Keratinocyte (primary cell): ENCODE measurements at regions not wholly inside any gene's neighbourhood (a gene's known extent, or its start where the extent isn't known, plus 50 kb on each side); places are given as distances from the start of the nearest gene placed in this dataset.

ENCODE experiments used
- DNase-seq: peaks from one replicate; pipeline ENCODE4 v3.0.0-alpha.2; 2011; ENCODE audit warnings: low read depth, missing footprints, low spot score
- FAIRE-seq: peaks from 2 replicates; lab custom pipeline; 2011; peaks lifted over from hg19 to GRCh38; lab: Jason Lieb, UNC
- H2AFZ ChIP-seq: 2 replicates; pipeline ENCODE4 v1.6.0; 2012; ENCODE audit warnings: low read length, control low read depth, inconsistent platforms; ENCODE audit not compliant: control insufficient read depth
- H3K27ac ChIP-seq: 2 replicates; pipeline ENCODE4 v1.5.1; 2011; ENCODE audit warnings: low read length; ENCODE audit not compliant: control insufficient read depth, insufficient read depth
- H3K27me3 ChIP-seq: 3 replicates; pipeline ENCODE4 v1.6.0; 2011; ENCODE audit warnings: low read length; ENCODE audit not compliant: control insufficient read depth, insufficient read depth; ENCODE audit errors: extremely low read depth
- H3K36me3 ChIP-seq, 2 experiments: 2 replicates in 1 of 2; 3 replicates in 1 of 2; pipeline ENCODE4 v1.5.1; 2011; ENCODE audit warnings: low read length in 2 of 2, mild to moderate bottlenecking in 1 of 2; ENCODE audit not compliant: control insufficient read depth in 2 of 2, insufficient read depth in 2 of 2; ENCODE audit errors: extremely low read depth in 1 of 2
- H3K4me1 ChIP-seq: 3 replicates; pipeline ENCODE4 v1.5.1; 2011; ENCODE audit warnings: low read length; ENCODE audit not compliant: control insufficient read depth, insufficient read depth; ENCODE audit errors: extremely low read depth
- H3K4me2 ChIP-seq: 3 replicates; pipeline ENCODE4 v1.6.0; 2011; ENCODE audit warnings: low read depth, low read length; ENCODE audit not compliant: control insufficient read depth, insufficient read depth; ENCODE audit errors: extremely low read depth
- H3K4me3 ChIP-seq, 3 experiments: fragments of 200-600 bp in 1 of 3; sonication (generic) in 1 of 3; 2 replicates in 2 of 3; 3 replicates in 1 of 3; pipeline ENCODE4 v1.5.1; 2011 to 2016; ENCODE audit warnings: low read length in 3 of 3, mild to moderate bottlenecking in 3 of 3, control low read depth in 2 of 3, inconsistent platforms in 1 of 3, low read depth in 1 of 3, mixed read lengths in 1 of 3, mixed run types in 1 of 3, moderate library complexity in 1 of 3; ENCODE audit not compliant: control insufficient read depth in 2 of 3, insufficient read depth in 2 of 3; ENCODE audit errors: extremely low read depth in 1 of 3
- H3K79me2 ChIP-seq: 2 replicates; pipeline ENCODE4 v1.6.0; 2012; ENCODE audit warnings: low read length; ENCODE audit not compliant: control insufficient read depth, insufficient read depth
- H3K9ac ChIP-seq: 3 replicates; pipeline ENCODE4 v1.6.0; 2011; ENCODE audit warnings: low read length; ENCODE audit not compliant: control insufficient read depth, insufficient read depth; ENCODE audit errors: extremely low read depth
- H3K9me1 ChIP-seq: 3 replicates; pipeline ENCODE4 v1.6.0; 2011; ENCODE audit warnings: low read length; ENCODE audit not compliant: control insufficient read depth, insufficient read depth; ENCODE audit errors: extremely low read depth
- H3K9me3 ChIP-seq: 2 replicates; pipeline ENCODE4 v1.5.1; 2012; ENCODE audit warnings: low read depth, low read length; ENCODE audit not compliant: control insufficient read depth
- H4K20me1 ChIP-seq: 3 replicates; pipeline ENCODE4 v1.6.0; 2011; ENCODE audit warnings: low read length; ENCODE audit not compliant: control insufficient read depth, insufficient read depth; ENCODE audit errors: extremely low read depth
- EZH2 ChIP-seq: IDR thresholded peaks from one replicate; pipeline ENCODE4 v1.6.1; 2012; ENCODE audit warnings: inconsistent platforms, mild to moderate bottlenecking, low read length, moderate library complexity
- dilution Hi-C: fragments of 300-500 bp; cut with MboI; formaldehyde crosslinking; loops from one replicate; pipeline ENCODE4 v1.7.0; 2020; ENCODE audit warnings: low sequenced_read_pairs; ENCODE audit not compliant: extremely low pct_ligation_motif_present
- TF ChIP-seq, protein P1 (sequence below), 3 experiments: IDR thresholded peaks in 1 of 3; conservative IDR thresholded peaks in 1 of 3; optimal IDR thresholded peaks in 1 of 3; 2 replicates in 2 of 3; 3 replicates in 1 of 3; pipeline versions ENCODE3 to v1.5.1; 2011; ENCODE audit warnings: low read length in 3 of 3, mild to moderate bottlenecking in 3 of 3, moderate library complexity in 2 of 3, control low read depth in 1 of 3, inconsistent platforms in 1 of 3; ENCODE audit not compliant: insufficient read depth in 2 of 3; ENCODE audit errors: extremely low read depth in 1 of 3

DNA sequence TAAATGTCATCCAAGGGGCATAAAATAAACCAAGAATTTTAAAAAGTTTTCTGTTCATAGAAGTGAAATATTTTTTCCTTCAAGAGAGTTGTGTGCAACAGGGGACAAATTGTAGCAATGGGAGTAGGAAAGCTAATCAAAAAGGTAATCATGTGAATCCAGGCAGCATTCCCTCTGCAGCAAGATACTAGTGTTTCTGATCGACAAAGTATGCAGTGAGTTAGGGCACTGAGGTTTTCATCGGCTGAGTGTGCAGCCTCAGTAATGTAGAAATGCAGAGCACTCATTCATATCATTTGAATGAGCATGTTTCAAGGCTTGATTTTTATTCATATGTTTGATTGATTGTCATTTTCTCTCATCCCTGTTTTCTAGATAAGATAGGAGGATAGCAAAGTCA lies 321.7 kb downstream of the PCDH7 start:
- no peaks in the 10 kb centered on the region for H3K9me3 ChIP-seq
- DNase-seq (no peak), FAIRE-seq (peak; percentile 13)
- H3K9ac ChIP-seq: no peak overlapping the region
- no peak for TF ChIP-seq EZH2
- TF ChIP-seq, protein P1, sequence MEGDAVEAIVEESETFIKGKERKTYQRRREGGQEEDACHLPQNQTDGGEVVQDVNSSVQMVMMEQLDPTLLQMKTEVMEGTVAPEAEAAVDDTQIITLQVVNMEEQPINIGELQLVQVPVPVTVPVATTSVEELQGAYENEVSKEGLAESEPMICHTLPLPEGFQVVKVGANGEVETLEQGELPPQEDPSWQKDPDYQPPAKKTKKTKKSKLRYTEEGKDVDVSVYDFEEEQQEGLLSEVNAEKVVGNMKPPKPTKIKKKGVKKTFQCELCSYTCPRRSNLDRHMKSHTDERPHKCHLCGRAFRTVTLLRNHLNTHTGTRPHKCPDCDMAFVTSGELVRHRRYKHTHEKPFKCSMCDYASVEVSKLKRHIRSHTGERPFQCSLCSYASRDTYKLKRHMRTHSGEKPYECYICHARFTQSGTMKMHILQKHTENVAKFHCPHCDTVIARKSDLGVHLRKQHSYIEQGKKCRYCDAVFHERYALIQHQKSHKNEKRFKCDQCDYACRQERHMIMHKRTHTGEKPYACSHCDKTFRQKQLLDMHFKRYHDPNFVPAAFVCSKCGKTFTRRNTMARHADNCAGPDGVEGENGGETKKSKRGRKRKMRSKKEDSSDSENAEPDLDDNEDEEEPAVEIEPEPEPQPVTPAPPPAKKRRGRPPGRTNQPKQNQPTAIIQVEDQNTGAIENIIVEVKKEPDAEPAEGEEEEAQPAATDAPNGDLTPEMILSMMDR (optimal IDR thresholded peaks at IDR 0.05 in 1 of 3, IDR thresholded peaks at IDR 0.05 in 1 of 3, conservative IDR thresholded peaks at IDR 0.05 in 1 of 3; ENCODE audit: extremely low read depth in 1 of 3, insufficient read depth in 2 of 3, low read length in 3 of 3): no peak
- H4K20me1 ChIP-seq: no peaks in the 10 kb centered on the region
- no peaks in the 10 kb centered on the region for H3K27me3 ChIP-seq
- no peak overlapping the region for H2AFZ ChIP-seq
- H3K79me2 ChIP-seq: no peaks in the 10 kb centered on the region
- dilution Hi-C loops: no loop called here
- no peak overlapping the region for H3K4me3 ChIP-seq
- H3K4me2 ChIP-seq: no peak overlapping the region
- H3K9me1 ChIP-seq: no peaks in the 10 kb centered on the region
- H3K36me3 ChIP-seq: no peaks in the 10 kb centered on the region
- no peaks in the 10 kb centered on the region for H3K4me1 ChIP-seq
- no peak overlapping the region for H3K27ac ChIP-seq

DNA sequence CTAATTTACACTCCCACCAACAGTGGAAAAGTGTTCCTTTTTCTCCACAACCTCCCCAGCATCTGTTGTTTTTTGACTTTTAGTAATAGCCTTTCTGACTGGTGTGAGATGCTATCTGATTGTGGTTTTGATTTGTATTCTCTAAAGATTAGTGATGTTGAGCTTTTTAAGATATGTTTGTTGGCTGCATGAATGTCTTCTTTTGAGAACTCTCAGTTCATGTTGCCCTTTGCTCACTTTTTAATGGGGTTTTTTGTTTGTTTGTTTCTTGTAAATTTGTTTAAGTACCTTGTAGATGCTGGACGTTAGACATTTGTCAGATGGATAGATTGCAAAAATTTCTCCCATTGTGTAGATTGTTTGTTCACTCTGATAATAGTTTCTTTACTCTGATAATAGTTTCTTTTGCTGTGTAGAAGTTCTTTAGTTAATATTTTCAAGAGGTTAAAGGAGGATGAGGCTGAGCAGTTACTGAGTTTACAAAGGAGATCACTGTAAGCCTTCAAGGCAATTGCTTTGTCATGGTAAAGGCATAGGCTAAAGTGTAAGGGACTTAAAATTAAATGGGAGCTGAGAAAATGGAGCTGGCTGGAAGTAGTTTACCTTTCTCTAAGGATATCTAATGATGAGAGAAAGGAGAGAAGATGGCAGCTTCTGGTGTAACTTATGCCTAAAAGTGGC lies 323.4 kb downstream of the PCDH7 start:
- DNase-seq: no peak
- no peak overlapping the region for H3K4me2 ChIP-seq
- H3K9me3 ChIP-seq: no peaks in the 10 kb centered on the region
- no peaks in the 10 kb centered on the region for H3K4me1 ChIP-seq
- H3K27me3 ChIP-seq: no peaks in the 10 kb centered on the region
- no peak overlapping the region for H3K27ac ChIP-seq
- dilution Hi-C loops: no loop called here
- no peak for TF ChIP-seq EZH2
- TF ChIP-seq, protein P1 (optimal IDR thresholded peaks at IDR 0.05 in 1 of 3, IDR thresholded peaks at IDR 0.05 in 1 of 3, conservative IDR thresholded peaks at IDR 0.05 in 1 of 3; ENCODE audit: extremely low read depth in 1 of 3, insufficient read depth in 2 of 3, low read length in 3 of 3): no peak
- no peak overlapping the region for H3K9ac ChIP-seq
- H3K36me3 ChIP-seq: no peaks in the 10 kb centered on the region
- no peak overlapping the region for H2AFZ ChIP-seq
- H3K4me3 ChIP-seq: no peak overlapping the region
- no peak for FAIRE-seq
- no peaks in the 10 kb centered on the region for H4K20me1 ChIP-seq
- H3K9me1 ChIP-seq: no peaks in the 10 kb centered on the region
- no peaks in the 10 kb centered on the region for H3K79me2 ChIP-seq
